Endothelial cell of umbilical vein (primary cell): ENCODE measurements at regions not wholly inside any gene's neighbourhood (a gene's known extent, or its start where the extent isn't known, plus 50 kb on each side); places are given as distances from the start of the nearest gene placed in this dataset.

Experiments
- BruUV-seq: library from RNA; stranded (reverse); fragments of 400-500 nt; replicated peaks from 2 replicates; lab custom pipeline; 2021; lab: Mats Ljungman, UMichigan
- CTCF ChIA-PET: fragments of 300-600, 350-600 bp; sonication (Branson Sonifier 250); formaldehyde crosslinking; loops from one replicate; lab custom pipeline; 2021; ENCODE audit warnings: antibody characterized with exemption, inconsistent platforms; lab: Charles Lee
- POLR2A ChIA-PET: fragments of 300-600, 350-600 bp; sonication (Branson Sonifier 250); formaldehyde crosslinking; loops from one replicate; lab custom pipeline; 2021; ENCODE audit warnings: antibody characterized with exemption, inconsistent platforms; lab: Charles Lee
- DNase-seq: peaks from one replicate; pipeline ENCODE4 v3.0.0-alpha.2; 2011; ENCODE audit warnings: low read depth, low spot score
- FAIRE-seq: peaks from 2 replicates; lab custom pipeline; 2011; peaks lifted over from hg19 to GRCh38; lab: Jason Lieb, UNC
- H2AFZ ChIP-seq: 2 replicates; pipeline ENCODE4 v1.6.0; 2012; ENCODE audit warnings: low read depth, low read length, control low read depth, inconsistent platforms
- H3K27ac ChIP-seq: 2 replicates; pipeline ENCODE4 v1.5.1; 2011; ENCODE audit warnings: low read depth, mild to moderate bottlenecking, control low read depth, low read length, moderate library complexity; ENCODE audit not compliant: insufficient read depth
- H3K27me3 ChIP-seq, 2 experiments: 2 replicates each; pipeline versions ENCODE4 v1.6.0 to v1.6.1; 2011; ENCODE audit warnings: low read length in 2 of 2, mixed read lengths in 1 of 2; ENCODE audit not compliant: control insufficient read depth in 2 of 2, insufficient read depth in 2 of 2
- H3K36me3 ChIP-seq, 2 experiments: 2 replicates in 1 of 2; 3 replicates in 1 of 2; pipeline ENCODE4 v1.5.1; 2011; ENCODE audit warnings: low read length in 2 of 2, mild to moderate bottlenecking in 1 of 2, moderate library complexity in 1 of 2; ENCODE audit not compliant: control insufficient read depth in 2 of 2, insufficient read depth in 2 of 2; ENCODE audit errors: extremely low read depth in 1 of 2
- H3K4me1 ChIP-seq: 3 replicates; pipeline ENCODE4 v1.5.1; 2011; ENCODE audit warnings: mild to moderate bottlenecking, low read length; ENCODE audit not compliant: control insufficient read depth, insufficient read depth; ENCODE audit errors: extremely low read depth
- H3K4me2 ChIP-seq: 2 replicates; pipeline ENCODE4 v1.6.1; 2011; ENCODE audit warnings: low read length, control low read depth, mixed read lengths; ENCODE audit not compliant: insufficient read depth
- H3K4me3 ChIP-seq, 3 experiments: fragments of 200-600 bp in 1 of 3; sonication (generic), shearing (Covaris generic) in 1 of 3; replicated peaks in 1 of 3; 2 replicates each; pipeline ENCODE4 v1.5.1; 2011 to 2016; ENCODE audit warnings: control low read depth in 3 of 3, low read length in 3 of 3, mild to moderate bottlenecking in 2 of 3, inconsistent platforms in 1 of 3, low read depth in 1 of 3, moderate library complexity in 1 of 3; ENCODE audit not compliant: insufficient read depth in 1 of 3
- H3K79me2 ChIP-seq: 2 replicates; pipeline ENCODE4 v1.6.0; 2012; ENCODE audit warnings: low read length, inconsistent platforms; ENCODE audit not compliant: control insufficient read depth, insufficient read depth
- H3K9ac ChIP-seq: replicated peaks from 2 replicates; pipeline ENCODE3; 2011; ENCODE audit warnings: low read length, control low read depth; ENCODE audit not compliant: insufficient read depth; ENCODE audit errors: extremely low read depth
- H3K9me1 ChIP-seq: replicated peaks from 3 replicates; pipeline ENCODE4 v1.6.0; 2011; ENCODE audit warnings: mild to moderate bottlenecking, low read length; ENCODE audit not compliant: control insufficient read depth, insufficient read depth; ENCODE audit errors: extremely low read depth
- H3K9me3 ChIP-seq: replicated peaks from 2 replicates; pipeline ENCODE4 v1.5.1; 2012; ENCODE audit warnings: low read length, inconsistent platforms; ENCODE audit not compliant: control insufficient read depth, insufficient read depth
- H4K20me1 ChIP-seq: replicated peaks from 2 replicates; pipeline ENCODE3; 2011; ENCODE audit warnings: mild to moderate bottlenecking, low read length; ENCODE audit not compliant: control insufficient read depth, insufficient read depth; ENCODE audit errors: extremely low read depth
- CTCF ChIP-seq, 2 donors: IDR thresholded peaks; 1 replicate in 1 of 2; 2 replicates in 1 of 2; pipeline ENCODE4 v1.5.1; 2011; ENCODE audit warnings: low read length in 2 of 2, mild to moderate bottlenecking in 2 of 2, moderate library complexity in 2 of 2, control low read depth in 1 of 2, inconsistent platforms in 1 of 2, low read depth in 1 of 2; ENCODE audit not compliant: insufficient read depth in 1 of 2; ENCODE audit errors: extremely low read depth in 1 of 2
- EZH2 ChIP-seq: IDR thresholded peaks from 2 replicates; pipeline ENCODE4 v1.6.1; 2012; ENCODE audit warnings: borderline replicate concordance, low read depth, mild to moderate bottlenecking, moderate library complexity, low read length, inconsistent platforms; ENCODE audit not compliant: severe bottlenecking
- FOS ChIP-seq: IDR thresholded peaks from 2 replicates; pipeline ENCODE4 v1.6.1; 2011; ENCODE audit warnings: mild to moderate bottlenecking, low read length, moderate library complexity, borderline replicate concordance; ENCODE audit not compliant: insufficient read depth
- GATA2 ChIP-seq: IDR thresholded peaks from 2 replicates; pipeline ENCODE4 v1.7.0; 2011; ENCODE audit warnings: low read depth, mild to moderate bottlenecking, moderate library complexity, mixed read lengths, low read length; ENCODE audit not compliant: insufficient read length, insufficient read depth
- JUN ChIP-seq: IDR thresholded peaks from 2 replicates; pipeline ENCODE4 v1.6.1; 2011; ENCODE audit warnings: borderline replicate concordance, low read depth; ENCODE audit not compliant: insufficient read length, insufficient read depth
- MAX ChIP-seq: IDR thresholded peaks from 2 replicates; pipeline ENCODE4 v1.6.1; 2011; ENCODE audit not compliant: insufficient read depth, insufficient read length
- MYC ChIP-seq: IDR thresholded peaks from one replicate; pipeline ENCODE4 v1.6.1; 2011; ENCODE audit warnings: mild to moderate bottlenecking, low read depth, low read length
- POLR2A ChIP-seq: IDR thresholded peaks from 2 replicates; pipeline ENCODE4 v1.6.1; 2012; ENCODE audit warnings: low read depth, mild to moderate bottlenecking, control low read depth, low read length
- POLR2AphosphoS5 ChIP-seq: IDR thresholded peaks from 2 replicates; pipeline ENCODE4 v1.6.1; 2012; ENCODE audit warnings: low read depth, mild to moderate bottlenecking, control low read depth, low read length, moderate library complexity; ENCODE audit not compliant: insufficient read depth
- dilution Hi-C: fragments of 300-500 bp; cut with MboI; formaldehyde crosslinking; loops from one replicate; pipeline ENCODE4 v1.15.0; 2019; ENCODE audit warnings: low sequenced_read_pairs; ENCODE audit not compliant: extremely low pct_ligation_motif_present
- intact Hi-C: fragments of 100-400 bp; cut with micrococcal nuclease; formaldehyde crosslinking; loops from one replicate; pipeline ENCODE4 v1.10.0; 2022

- Histone ChIP-seq H2AFZ (no peak overlapping the region), H3K79me2 (no peaks in the 10 kb centered on the region), H3K36me3 (no peaks in the 10 kb centered on the region), H3K27ac (no peak overlapping the region), H3K9ac (no peak overlapping the region), H4K20me1 (no peaks in the 10 kb centered on the region), H3K4me2 (no peak overlapping the region), H3K27me3 (no peaks in the 10 kb centered on the region), H3K9me1 (no peaks in the 10 kb centered on the region), H3K4me3 (no peak overlapping the region), H3K4me1 (no peaks in the 10 kb centered on the region), H3K9me3 (peaks cover 8% of the 10 kb centered on the region)
- ChIA-PET CTCF (no interaction called here), POLR2A (no interaction called here)
- TF ChIP-seq JUN (no peak), MYC (no peak), POLR2AphosphoS5 (no peak), EZH2 (no peak), GATA2 (no peak), FOS (no peak), CTCF (IDR thresholded peaks at IDR 0.05; ENCODE audit: extremely low read depth in 1 of 2, insufficient read depth in 1 of 2, low read depth in 1 of 2, low read length in 2 of 2) (no peak), MAX (no peak), POLR2A (no peak)
- FAIRE-seq = no peak
- BruUV-seq = no TSS peak
- dilution Hi-C loops = no loop called here
- DNase-seq = no peak
- intact Hi-C loops = no loop called here
Measured at GRCh38 chr1:2911421-2912178, 109.7 kb upstream of the ACTRT2 start.
